RWPE1 (cell line): ENCODE measurements at regions not wholly inside any gene's neighbourhood (a gene's known extent, or its start where the extent isn't known, plus 50 kb on each side); places are given as distances from the start of the nearest gene placed in this dataset.

ENCODE experiments used
- CTCF ChIA-PET: fragments of 350-600 bp; sonication (Branson Sonifier 250); formaldehyde crosslinking; extraction: SDS; loops from one replicate; lab custom pipeline; 2021; lab: Yijun Ruan, JAX
- POLR2A ChIA-PET: fragments of 400-600 bp; formaldehyde crosslinking; extraction: SDS; loops from one replicate; lab custom pipeline; 2020; ENCODE audit warnings: antibody characterized with exemption; ENCODE audit not compliant: low non-redundant PET; lab: Yijun Ruan, JAX
- DNase-seq: peaks from one replicate; pipeline ENCODE4 v3.0.0; 2012; ENCODE audit warnings: low spot score
- H3K27ac ChIP-seq: fragments of 450-650 bp; 2 replicates; pipeline ENCODE4 v1.5.1; 2017
- CTCF ChIP-seq: fragments of 450-650 bp; conservative IDR thresholded peaks from 2 replicates; pipeline ENCODE4 v1.5.1; 2017; ENCODE audit warnings: low read depth, mild to moderate bottlenecking

DNA sequence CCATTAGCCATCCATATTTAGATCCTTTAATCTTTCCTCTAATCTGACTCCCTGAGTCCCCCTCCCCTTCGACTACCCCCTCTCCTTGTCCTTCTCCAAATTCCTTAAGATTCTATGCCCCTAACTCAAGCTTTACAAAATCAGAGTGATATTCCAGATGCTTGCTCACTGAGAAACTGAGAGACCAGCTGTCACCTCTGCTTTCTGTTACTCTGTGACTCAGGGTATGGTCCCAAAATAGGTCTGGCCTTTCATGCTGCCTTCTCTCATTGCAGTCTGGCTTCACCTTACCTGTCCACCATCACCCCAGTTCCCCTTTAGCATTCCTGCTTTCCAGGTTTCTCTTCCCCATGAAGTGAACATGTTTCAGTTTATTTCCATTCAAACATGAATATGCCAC, 383.3 kb upstream of the SLC30A5 start:
- no peak for DNase-seq
- TF ChIP-seq CTCF, result no peak
- no peak overlapping the region for H3K27ac ChIP-seq
- CTCF ChIA-PET, result no interaction called here
- POLR2A ChIA-PET, result no interaction called here

DNA sequence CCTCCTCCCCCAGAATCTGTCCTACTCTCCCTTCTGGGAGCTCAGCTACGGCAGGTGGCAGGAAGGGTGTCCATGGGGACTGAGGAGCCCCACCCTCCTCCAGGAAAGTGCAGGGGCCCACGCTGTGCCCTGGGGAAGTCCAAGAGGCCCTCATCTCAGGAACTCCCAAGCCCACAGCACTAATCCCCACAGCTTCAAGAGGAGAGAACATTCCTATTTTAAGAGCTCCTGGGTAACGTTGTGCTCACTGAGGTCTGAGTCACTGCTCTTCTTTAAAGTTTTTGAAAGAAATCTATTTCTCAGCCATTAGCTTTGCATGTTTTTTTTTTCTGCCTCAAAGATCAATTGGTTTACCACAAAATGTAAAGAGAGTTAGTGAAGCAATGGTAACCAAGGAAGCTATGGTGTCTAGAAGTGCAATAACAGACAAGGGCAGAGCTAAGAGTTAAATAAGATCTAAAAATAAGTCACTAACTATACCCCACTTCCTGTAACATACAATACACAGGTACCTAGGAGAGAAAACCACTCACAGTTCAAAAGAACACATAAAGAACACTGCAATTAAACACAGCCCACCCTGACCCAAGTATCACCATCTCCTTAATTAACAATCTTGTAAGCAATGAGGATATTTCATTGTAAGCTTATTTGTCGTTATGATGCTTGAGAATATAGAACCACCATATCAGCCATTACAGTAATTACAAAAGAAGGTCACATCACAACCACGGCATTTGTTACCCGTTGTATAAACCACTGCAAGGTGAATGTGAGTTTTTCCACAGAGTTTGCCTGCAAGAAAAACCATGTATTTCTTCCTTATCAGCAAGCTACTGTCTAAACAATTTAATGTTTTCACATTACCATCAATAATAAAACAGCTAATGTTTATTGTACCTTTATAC, 382.3 kb upstream of the SLC30A5 start:
- no peak for DNase-seq
- ChIA-PET CTCF (interaction anchor here (1.1 kb wide), 1 partner anchor 235 kb away, joined by 5 read pairs; no protein-coding TSS in a partner anchor), POLR2A (no interaction called here)
- H3K27ac ChIP-seq, result no peak overlapping the region
- TF ChIP-seq CTCF, result no peak

GRCh38 chr5:68714810-68715209, 379.0 kb upstream of the SLC30A5 start:
- POLR2A ChIA-PET, result no interaction called here
- TF ChIP-seq CTCF, result no peak
- no peak for DNase-seq
- CTCF ChIA-PET, result interaction anchor here (0.6 kb wide), 1 partner anchor 71 kb away, joined by 3 read pairs; no protein-coding TSS in a partner anchor
- no peak overlapping the region for H3K27ac ChIP-seq

DNA sequence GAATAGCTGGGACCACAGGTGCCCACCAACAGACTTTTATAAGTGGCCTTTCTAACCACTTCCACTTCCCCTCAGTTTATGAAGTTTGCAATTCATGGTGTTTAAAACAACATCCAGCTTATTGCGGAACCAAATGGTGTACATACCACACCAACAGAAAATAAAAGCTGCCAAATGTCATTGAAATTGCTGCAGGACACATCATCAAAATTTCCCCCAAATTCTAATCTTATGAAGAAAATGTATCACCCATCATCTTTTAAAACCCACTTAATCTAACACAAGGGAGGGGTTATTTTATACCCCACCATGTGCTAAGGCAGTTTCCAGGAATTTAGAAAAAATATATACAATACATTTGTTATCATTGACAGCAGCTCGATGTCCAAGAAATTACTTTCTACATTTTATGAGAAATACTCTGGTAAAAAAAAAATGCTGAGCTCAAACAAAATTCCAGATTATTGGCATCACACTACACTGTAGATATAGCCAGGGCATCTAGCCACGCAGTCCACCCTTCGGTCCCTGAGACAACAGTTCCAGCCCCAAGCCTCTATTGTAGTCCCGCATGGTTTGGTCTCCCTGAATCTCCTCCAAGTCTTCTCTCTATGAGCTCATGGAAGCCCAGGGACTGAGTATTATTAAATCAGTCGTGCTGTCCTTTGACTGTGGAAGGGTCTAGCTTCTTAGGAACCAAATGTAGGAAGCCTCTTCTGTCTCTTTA, 372.8 kb upstream of the SLC30A5 start:
- POLR2A ChIA-PET, result no interaction called here
- CTCF ChIA-PET, result interaction anchor here (0.6 kb wide), 2 partner anchors 27 to 1905 kb away, joined by 3 to 4 read pairs; no protein-coding TSS in a partner anchor
- H3K27ac ChIP-seq, result no peak overlapping the region
- no peak for TF ChIP-seq CTCF
- no peak for DNase-seq

DNA sequence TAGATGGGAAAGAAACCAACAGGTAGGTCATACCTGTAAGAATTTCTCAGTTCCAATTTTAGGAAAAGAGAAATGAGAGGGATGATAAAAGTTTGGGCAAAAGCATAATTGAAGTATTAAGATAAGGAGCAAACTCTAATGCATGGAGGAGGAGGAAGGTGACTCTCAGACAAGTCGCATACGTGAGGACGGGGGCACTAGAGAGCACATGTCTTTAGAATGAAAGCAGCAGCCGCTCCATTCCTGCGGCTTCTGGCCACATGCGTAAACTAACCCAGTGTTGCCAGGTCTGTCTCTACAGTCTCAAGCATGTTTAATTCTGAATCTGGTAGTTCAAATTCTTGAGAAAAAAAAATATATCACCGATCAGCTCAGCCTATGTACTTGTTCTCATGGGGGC, 371.5 kb upstream of the SLC30A5 start:
- no peak for TF ChIP-seq CTCF
- POLR2A ChIA-PET, result no interaction called here
- DNase-seq, result no peak
- CTCF ChIA-PET, result interaction anchor here (0.6 kb wide), 1 partner anchor 425 kb away, joined by 3 read pairs; no protein-coding TSS in a partner anchor
- H3K27ac ChIP-seq, result no peak overlapping the region
